Keratinocyte (primary cell): ENCODE measurements at regions not wholly inside any gene's neighbourhood (a gene's known extent, or its start where the extent isn't known, plus 50 kb on each side); places are given as distances from the start of the nearest gene placed in this dataset.

ENCODE experiments used
- DNase-seq: peaks from one replicate; pipeline ENCODE4 v3.0.0-alpha.2; 2011; ENCODE audit warnings: low read depth, missing footprints, low spot score
- FAIRE-seq: peaks from 2 replicates; lab custom pipeline; 2011; peaks lifted over from hg19 to GRCh38; lab: Jason Lieb, UNC
- H2AFZ ChIP-seq: 2 replicates; pipeline ENCODE4 v1.6.0; 2012; ENCODE audit warnings: low read length, control low read depth, inconsistent platforms; ENCODE audit not compliant: control insufficient read depth
- H3K27ac ChIP-seq: 2 replicates; pipeline ENCODE4 v1.5.1; 2011; ENCODE audit warnings: low read length; ENCODE audit not compliant: control insufficient read depth, insufficient read depth
- H3K27me3 ChIP-seq: 3 replicates; pipeline ENCODE4 v1.6.0; 2011; ENCODE audit warnings: low read length; ENCODE audit not compliant: control insufficient read depth, insufficient read depth; ENCODE audit errors: extremely low read depth
- H3K36me3 ChIP-seq, 2 experiments: 2 replicates in 1 of 2; 3 replicates in 1 of 2; pipeline ENCODE4 v1.5.1; 2011; ENCODE audit warnings: low read length in 2 of 2, mild to moderate bottlenecking in 1 of 2; ENCODE audit not compliant: control insufficient read depth in 2 of 2, insufficient read depth in 2 of 2; ENCODE audit errors: extremely low read depth in 1 of 2
- H3K4me1 ChIP-seq: 3 replicates; pipeline ENCODE4 v1.5.1; 2011; ENCODE audit warnings: low read length; ENCODE audit not compliant: control insufficient read depth, insufficient read depth; ENCODE audit errors: extremely low read depth
- H3K4me2 ChIP-seq: 3 replicates; pipeline ENCODE4 v1.6.0; 2011; ENCODE audit warnings: low read depth, low read length; ENCODE audit not compliant: control insufficient read depth, insufficient read depth; ENCODE audit errors: extremely low read depth
- H3K4me3 ChIP-seq, 3 experiments: fragments of 200-600 bp in 1 of 3; sonication (generic) in 1 of 3; 2 replicates in 2 of 3; 3 replicates in 1 of 3; pipeline ENCODE4 v1.5.1; 2011 to 2016; ENCODE audit warnings: low read length in 3 of 3, mild to moderate bottlenecking in 3 of 3, control low read depth in 2 of 3, inconsistent platforms in 1 of 3, low read depth in 1 of 3, mixed read lengths in 1 of 3, mixed run types in 1 of 3, moderate library complexity in 1 of 3; ENCODE audit not compliant: control insufficient read depth in 2 of 3, insufficient read depth in 2 of 3; ENCODE audit errors: extremely low read depth in 1 of 3
- H3K79me2 ChIP-seq: 2 replicates; pipeline ENCODE4 v1.6.0; 2012; ENCODE audit warnings: low read length; ENCODE audit not compliant: control insufficient read depth, insufficient read depth
- H3K9ac ChIP-seq: 3 replicates; pipeline ENCODE4 v1.6.0; 2011; ENCODE audit warnings: low read length; ENCODE audit not compliant: control insufficient read depth, insufficient read depth; ENCODE audit errors: extremely low read depth
- H3K9me1 ChIP-seq: 3 replicates; pipeline ENCODE4 v1.6.0; 2011; ENCODE audit warnings: low read length; ENCODE audit not compliant: control insufficient read depth, insufficient read depth; ENCODE audit errors: extremely low read depth
- H3K9me3 ChIP-seq: 2 replicates; pipeline ENCODE4 v1.5.1; 2012; ENCODE audit warnings: low read depth, low read length; ENCODE audit not compliant: control insufficient read depth
- H4K20me1 ChIP-seq: 3 replicates; pipeline ENCODE4 v1.6.0; 2011; ENCODE audit warnings: low read length; ENCODE audit not compliant: control insufficient read depth, insufficient read depth; ENCODE audit errors: extremely low read depth
- CTCF ChIP-seq, 3 experiments: IDR thresholded peaks in 1 of 3; conservative IDR thresholded peaks in 1 of 3; optimal IDR thresholded peaks in 1 of 3; 2 replicates in 2 of 3; 3 replicates in 1 of 3; pipeline versions ENCODE3 to v1.5.1; 2011; ENCODE audit warnings: low read length in 3 of 3, mild to moderate bottlenecking in 3 of 3, moderate library complexity in 2 of 3, control low read depth in 1 of 3, inconsistent platforms in 1 of 3; ENCODE audit not compliant: insufficient read depth in 2 of 3; ENCODE audit errors: extremely low read depth in 1 of 3
- EZH2 ChIP-seq: IDR thresholded peaks from one replicate; pipeline ENCODE4 v1.6.1; 2012; ENCODE audit warnings: inconsistent platforms, mild to moderate bottlenecking, low read length, moderate library complexity
- dilution Hi-C: fragments of 300-500 bp; cut with MboI; formaldehyde crosslinking; loops from one replicate; pipeline ENCODE4 v1.7.0; 2020; ENCODE audit warnings: low sequenced_read_pairs; ENCODE audit not compliant: extremely low pct_ligation_motif_present

- Histone ChIP-seq H3K9ac (no peak overlapping the region), H3K4me2 (no peak overlapping the region), H3K9me3 (no peaks in the 10 kb centered on the region), H4K20me1 (no peaks in the 10 kb centered on the region), H3K79me2 (no peaks in the 10 kb centered on the region), H3K36me3 (no peaks in the 10 kb centered on the region), H3K4me1 (no peaks in the 10 kb centered on the region), H2AFZ (no peak overlapping the region), H3K9me1 (no peaks in the 10 kb centered on the region), H3K27me3 (peaks cover 20% of the 10 kb centered on the region), H3K27ac (no peak overlapping the region), H3K4me3 (no peak overlapping the region)
- TF ChIP-seq CTCF (optimal IDR thresholded peaks at IDR 0.05 in 1 of 3, IDR thresholded peaks at IDR 0.05 in 1 of 3, conservative IDR thresholded peaks at IDR 0.05 in 1 of 3; ENCODE audit: extremely low read depth in 1 of 3, insufficient read depth in 2 of 3, low read length in 3 of 3): no peak
- TF ChIP-seq EZH2: no peak
- FAIRE-seq (no peak), DNase-seq (no peak)
- dilution Hi-C loops: no loop called here
Measured at GRCh38 chr20:60999250-60999649, 252.8 kb upstream of the CDH4 start.

- FAIRE-seq (no peak), DNase-seq (no peak)
- H3K9me1 ChIP-seq: no peaks in the 10 kb centered on the region
- H3K27me3 ChIP-seq: peaks cover 21% of the 10 kb centered on the region
- dilution Hi-C loops: no loop called here
- no peaks in the 10 kb centered on the region for H4K20me1 ChIP-seq
- no peaks in the 10 kb centered on the region for H3K4me1 ChIP-seq
- H3K79me2 ChIP-seq: no peaks in the 10 kb centered on the region
- no peak overlapping the region for H3K4me2 ChIP-seq
- TF ChIP-seq CTCF (optimal IDR thresholded peaks at IDR 0.05 in 1 of 3, IDR thresholded peaks at IDR 0.05 in 1 of 3, conservative IDR thresholded peaks at IDR 0.05 in 1 of 3; ENCODE audit: extremely low read depth in 1 of 3, insufficient read depth in 2 of 3, low read length in 3 of 3) (no peak), EZH2 (no peak)
- H3K9me3 ChIP-seq: no peaks in the 10 kb centered on the region
- H3K4me3 ChIP-seq: no peak overlapping the region
- no peaks in the 10 kb centered on the region for H3K36me3 ChIP-seq
- no peak overlapping the region for H3K9ac ChIP-seq
- H2AFZ ChIP-seq: no peak overlapping the region
- no peak overlapping the region for H3K27ac ChIP-seq
Measured at GRCh38 chr20:61002090-61002489, 250.0 kb upstream of the CDH4 start.
